H1 (cell line): ENCODE measurements at regions not wholly inside any gene's neighbourhood (a gene's known extent, or its start where the extent isn't known, plus 50 kb on each side); places are given as distances from the start of the nearest gene placed in this dataset.

ENCODE experiments used
- CTCF ChIA-PET: fragments of 300-600 bp; sonication (Branson Sonifier 250); formaldehyde crosslinking; loops from one replicate; lab custom pipeline; 2021; ENCODE audit not compliant: partially characterized antibody; lab: Charles Lee
- POLR2A ChIA-PET: fragments of 300-600 bp; sonication (Branson Sonifier 250); formaldehyde crosslinking; loops from one replicate; lab custom pipeline; 2021; ENCODE audit warnings: inconsistent platforms; ENCODE audit not compliant: partially characterized antibody; lab: Charles Lee
- DNase-seq, 2 experiments: peaks; one replicate each; pipeline versions ENCODE4 v3.0.0 to v3.0.0-alpha.2; 2010 to 2022; ENCODE audit warnings: low spot score in 2 of 2, low read depth in 1 of 2, mixed read lengths in 1 of 2
- FAIRE-seq: peaks from 2 replicates; lab custom pipeline; 2011; peaks lifted over from hg19 to GRCh38; lab: Jason Lieb, UNC
- H2AFZ ChIP-seq: 2 replicates; pipeline ENCODE4 v1.8.1; 2012; ENCODE audit warnings: low read length, inconsistent platforms
- H2AK5ac ChIP-seq: 2 replicates; pipeline ENCODE4 v1.6.1; 2013; ENCODE audit warnings: low read depth, low read length
- H2BK120ac ChIP-seq: replicated peaks from 2 replicates; pipeline ENCODE3; 2013; ENCODE audit warnings: low read depth, low read length, inconsistent platforms
- H2BK12ac ChIP-seq: 2 replicates; pipeline ENCODE4 v1.6.1; 2013; ENCODE audit warnings: low read depth, low read length
- H2BK15ac ChIP-seq: 2 replicates; pipeline ENCODE4 v1.6.1; 2013; ENCODE audit warnings: low read length
- H2BK20ac ChIP-seq: 2 replicates; pipeline ENCODE4 v1.6.1; 2013; ENCODE audit warnings: low read length
- H2BK5ac ChIP-seq: 2 replicates; pipeline ENCODE4 v1.6.1; 2013; ENCODE audit warnings: low read depth, low read length
- H3K14ac ChIP-seq: 2 replicates; pipeline ENCODE4 v1.6.1; 2013; ENCODE audit warnings: inconsistent platforms; ENCODE audit not compliant: insufficient read length
- H3K18ac ChIP-seq: 2 replicates; pipeline ENCODE4 v1.6.1; 2013; ENCODE audit warnings: low read length; ENCODE audit errors: extremely low read depth
- H3K23ac ChIP-seq: 2 replicates; pipeline ENCODE4 v1.6.1; 2013; ENCODE audit warnings: inconsistent platforms; ENCODE audit not compliant: insufficient read length
- H3K23me2 ChIP-seq: 2 replicates; pipeline ENCODE4 v1.6.1; 2013; ENCODE audit warnings: low read depth, low read length
- H3K27ac ChIP-seq: 2 replicates; pipeline ENCODE4 v1.6.1; 2011; ENCODE audit warnings: low read depth, low read length, inconsistent platforms
- H3K27me3 ChIP-seq, 4 experiments: replicated peaks in 1 of 4; 1 replicate in 1 of 4; 2 replicates in 3 of 4; pipeline versions ENCODE4 v1.6.1 to v1.8.1; 2011 to 2013; ENCODE audit warnings: low read length in 3 of 4, mild to moderate bottlenecking in 3 of 4, inconsistent platforms in 2 of 4, mixed read lengths in 2 of 4, moderate library complexity in 1 of 4; ENCODE audit not compliant: control insufficient read depth in 3 of 4, insufficient read depth in 3 of 4; ENCODE audit errors: extremely low read depth in 1 of 4
- H3K36me3 ChIP-seq, 4 experiments: 2 replicates each; pipeline versions ENCODE4 v1.6.1 to v1.8.1; 2011 to 2013; ENCODE audit warnings: mild to moderate bottlenecking in 4 of 4, low read length in 3 of 4, moderate library complexity in 2 of 4, control low read depth in 1 of 4, inconsistent platforms in 1 of 4; ENCODE audit not compliant: insufficient read depth in 4 of 4, control insufficient read depth in 2 of 4
- H3K4ac ChIP-seq: replicated peaks from 2 replicates; pipeline ENCODE3; 2013; ENCODE audit warnings: low read length, low read depth, mixed read lengths, inconsistent platforms; ENCODE audit not compliant: insufficient read length
- H3K4me1 ChIP-seq, 4 experiments: replicated peaks in 1 of 4; 1 replicate in 1 of 4; 2 replicates in 3 of 4; pipeline versions ENCODE4 v1.6.1 to v1.8.1; 2011 to 2013; ENCODE audit warnings: low read length in 3 of 4, inconsistent platforms in 2 of 4, mixed read lengths in 1 of 4; ENCODE audit not compliant: insufficient read depth in 4 of 4, control insufficient read depth in 3 of 4
- H3K4me2 ChIP-seq, 2 experiments: 2 replicates each; pipeline versions ENCODE4 v1.6.1 to v1.8.1; 2011 to 2013; ENCODE audit warnings: low read depth in 2 of 2, low read length in 2 of 2, control low read depth in 1 of 2, inconsistent platforms in 1 of 2, mild to moderate bottlenecking in 1 of 2; ENCODE audit not compliant: insufficient read depth in 1 of 2
- H3K4me3 ChIP-seq, 4 experiments: fragments of 200-600, 300-600 bp in 1 of 4; sonication (generic), shearing (Covaris generic), sonication (Bioruptor Twin) in 1 of 4; 2 replicates each; pipeline versions ENCODE4 v1.5.1 to v1.8.1; 2011 to 2016; ENCODE audit warnings: low read length in 4 of 4, low read depth in 3 of 4, control low read depth in 2 of 4, inconsistent platforms in 2 of 4, mild to moderate bottlenecking in 2 of 4, mixed read lengths in 1 of 4, moderate library complexity in 1 of 4; ENCODE audit not compliant: insufficient read depth in 2 of 4; ENCODE audit errors: extremely low read depth in 1 of 4
- H3K56ac ChIP-seq: replicated peaks from 2 replicates; pipeline ENCODE3; 2013; ENCODE audit warnings: low read depth, mild to moderate bottlenecking, mixed read lengths, low read length, inconsistent platforms; ENCODE audit not compliant: insufficient read length
- H3K79me1 ChIP-seq: 2 replicates; pipeline ENCODE4 v1.6.1; 2013; ENCODE audit warnings: low read depth, low read length, control low read depth
- H3K79me2 ChIP-seq, 2 experiments: 2 replicates each; pipeline versions ENCODE4 v1.6.1 to v1.8.1; 2012 to 2013; ENCODE audit warnings: low read length in 2 of 2, mild to moderate bottlenecking in 2 of 2, inconsistent platforms in 1 of 2; ENCODE audit not compliant: insufficient read depth in 2 of 2, control insufficient read depth in 1 of 2
- H3K9ac ChIP-seq, 4 experiments: replicated peaks in 1 of 4; 1 replicate in 1 of 4; 2 replicates in 3 of 4; pipeline versions ENCODE4 v1.6.1 to v1.8.1; 2011 to 2013; ENCODE audit warnings: low read depth in 3 of 4, low read length in 3 of 4, control low read depth in 2 of 4, mild to moderate bottlenecking in 2 of 4, moderate library complexity in 2 of 4, inconsistent platforms in 1 of 4; ENCODE audit errors: extremely low read depth in 1 of 4
- H3K9me3 ChIP-seq, 2 experiments: 2 replicates each; pipeline versions ENCODE4 v1.6.1 to v1.8.1; 2012 to 2013; ENCODE audit warnings: mild to moderate bottlenecking in 2 of 2, moderate library complexity in 2 of 2, control low read depth in 1 of 2, inconsistent platforms in 1 of 2, low read depth in 1 of 2, low read length in 1 of 2, mixed read lengths in 1 of 2; ENCODE audit not compliant: insufficient read depth in 2 of 2
- H4K20me1 ChIP-seq, 2 experiments: replicated peaks in 1 of 2; 2 replicates each; pipeline versions ENCODE3 to v1.8.1; 2011 to 2013; ENCODE audit warnings: inconsistent platforms in 2 of 2, low read length in 2 of 2, mild to moderate bottlenecking in 1 of 2; ENCODE audit not compliant: insufficient read depth in 2 of 2, control insufficient read depth in 1 of 2
- H4K5ac ChIP-seq: 2 replicates; pipeline ENCODE4 v1.6.1; 2013; ENCODE audit warnings: low read length, low read depth, mixed read lengths, inconsistent platforms; ENCODE audit not compliant: insufficient read length
- H4K8ac ChIP-seq: 2 replicates; pipeline ENCODE4 v1.8.0; 2013; ENCODE audit warnings: mild to moderate bottlenecking, moderate library complexity, low read length, inconsistent platforms; ENCODE audit not compliant: insufficient read depth; ENCODE audit errors: extremely low read depth
- H4K91ac ChIP-seq: replicated peaks from 2 replicates; pipeline ENCODE3; 2013; ENCODE audit warnings: low read length, mixed read lengths, inconsistent platforms; ENCODE audit not compliant: insufficient read length
- ATF3 ChIP-seq: IDR thresholded peaks from 2 replicates; pipeline ENCODE4 v1.6.1; 2011; ENCODE audit warnings: low read depth, mild to moderate bottlenecking, low read length; ENCODE audit not compliant: insufficient read depth
- CEBPB ChIP-seq: IDR thresholded peaks from 2 replicates; pipeline ENCODE4 v1.6.1; 2012; ENCODE audit warnings: low read depth, low read length
- CHD2 ChIP-seq: IDR thresholded peaks from 2 replicates; pipeline ENCODE4 v1.6.1; 2012; ENCODE audit warnings: low read length, improper control_type of control experiment
- EGR1 ChIP-seq: IDR thresholded peaks from 2 replicates; pipeline ENCODE4 v1.6.1; 2011; ENCODE audit warnings: low read depth, low read length, borderline replicate concordance
- EP300 ChIP-seq, 2 experiments: IDR thresholded peaks; 1 replicate in 1 of 2; 2 replicates in 1 of 2; pipeline ENCODE4 v1.6.1; 2011 to 2012; ENCODE audit warnings: low read depth in 2 of 2, low read length in 2 of 2, mild to moderate bottlenecking in 2 of 2, borderline replicate concordance in 1 of 2, inconsistent platforms in 1 of 2, moderate library complexity in 1 of 2
- FOSL1 ChIP-seq: IDR thresholded peaks from 2 replicates; pipeline ENCODE4 v1.6.1; 2011; ENCODE audit warnings: mild to moderate bottlenecking, low read depth, low read length, moderate library complexity; ENCODE audit not compliant: insufficient read depth
- GTF2F1 ChIP-seq: IDR thresholded peaks from 2 replicates; pipeline ENCODE4 v1.6.1; 2012; ENCODE audit warnings: low read depth, low read length, improper control_type of control experiment, borderline replicate concordance
- MAFK ChIP-seq: IDR thresholded peaks from 2 replicates; pipeline ENCODE4 v1.6.1; 2012; ENCODE audit warnings: low read depth, mild to moderate bottlenecking, improper control_type of control experiment, low read length
- MAX ChIP-seq: IDR thresholded peaks from 2 replicates; pipeline ENCODE4 v1.6.1; 2012; ENCODE audit warnings: inconsistent platforms
- POLR2AphosphoS5 ChIP-seq: IDR thresholded peaks from 2 replicates; pipeline ENCODE4 v1.6.1; 2011; ENCODE audit warnings: low read depth, low read length
- RNF2 ChIP-seq: fragments of 200-900, 300-1000 bp; sonication (generic); IDR thresholded peaks from 2 replicates; pipeline ENCODE4 v1.7.1; 2016; ENCODE audit warnings: borderline replicate concordance, low read depth, mild to moderate bottlenecking, antibody characterized with exemption, low read length; ENCODE audit not compliant: poor library complexity, severe bottlenecking; ENCODE audit errors: missing control alignments
- SP2 ChIP-seq: IDR thresholded peaks from 2 replicates; pipeline ENCODE4 v1.6.1; 2012; ENCODE audit warnings: mild to moderate bottlenecking, low read length, inconsistent platforms
- TF ChIP-seq, protein P1 (sequence below), 3 experiments: IDR thresholded peaks; 1 replicate in 2 of 3; 2 replicates in 1 of 3; pipeline versions ENCODE4 v1.5.1 to v1.6.1; 2011; ENCODE audit warnings: low read length in 3 of 3, mild to moderate bottlenecking in 3 of 3, inconsistent platforms in 2 of 3, low read depth in 1 of 3, moderate library complexity in 1 of 3; ENCODE audit not compliant: insufficient read depth in 1 of 3; ENCODE audit errors: control extremely low read depth in 1 of 3

DNA sequence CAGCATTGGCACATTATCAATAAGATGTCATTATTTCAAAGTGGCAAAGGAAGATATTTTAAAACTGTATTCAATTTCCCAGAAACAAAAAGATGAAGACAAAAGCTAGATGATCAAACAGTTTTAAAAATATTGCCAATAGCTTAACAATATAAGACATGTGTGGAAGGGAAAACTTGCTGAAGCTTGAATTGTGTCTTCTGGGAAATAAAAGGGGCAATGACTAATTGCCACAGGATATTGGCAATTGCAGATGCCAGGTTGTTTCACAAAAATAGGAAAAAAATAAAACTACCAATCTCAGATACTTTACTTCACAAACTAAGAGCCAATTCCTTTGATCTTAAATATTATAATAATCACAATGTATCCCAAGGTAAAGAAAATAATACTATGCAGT is 679.8 kb upstream of the ADAMTS5 start:
- H4K8ac ChIP-seq, result no peak overlapping the region
- H3K79me1 ChIP-seq, result no peaks in the 10 kb centered on the region
- H3K79me2 ChIP-seq, result no peaks in the 10 kb centered on the region
- no peak overlapping the region for H3K23ac ChIP-seq
- H3K9me3 ChIP-seq, result no peaks in the 10 kb centered on the region
- POLR2A ChIA-PET, result no interaction called here
- H2AFZ ChIP-seq, result no peak overlapping the region
- H4K20me1 ChIP-seq, result no peaks in the 10 kb centered on the region
- no peak overlapping the region for H2BK5ac ChIP-seq
- H3K27me3 ChIP-seq, result no peaks in the 10 kb centered on the region
- no peak for FAIRE-seq
- H3K23me2 ChIP-seq, result no peaks in the 10 kb centered on the region
- H3K27ac ChIP-seq, result no peak overlapping the region
- CTCF ChIA-PET, result no interaction called here
- H2BK15ac ChIP-seq, result no peak overlapping the region
- H2BK120ac ChIP-seq, result no peak overlapping the region
- no peak overlapping the region for H3K4me3 ChIP-seq
- H2BK20ac ChIP-seq, result no peak overlapping the region
- no peak for TF ChIP-seq MAFK
- TF ChIP-seq ATF3, result no peak
- no peak for TF ChIP-seq EGR1
- no peak for TF ChIP-seq CEBPB
- TF ChIP-seq RNF2, result no peak
- TF ChIP-seq CHD2, result no peak
- no peak for TF ChIP-seq GTF2F1
- no peak for TF ChIP-seq EP300 (IDR thresholded peaks at IDR 0.05; ENCODE audit: borderline replicate concordance in 1 of 2, low read depth in 2 of 2, low read length in 2 of 2)
- TF ChIP-seq POLR2AphosphoS5, result no peak
- TF ChIP-seq SP2, result no peak
- no peak for TF ChIP-seq FOSL1
- TF ChIP-seq, protein P1, sequence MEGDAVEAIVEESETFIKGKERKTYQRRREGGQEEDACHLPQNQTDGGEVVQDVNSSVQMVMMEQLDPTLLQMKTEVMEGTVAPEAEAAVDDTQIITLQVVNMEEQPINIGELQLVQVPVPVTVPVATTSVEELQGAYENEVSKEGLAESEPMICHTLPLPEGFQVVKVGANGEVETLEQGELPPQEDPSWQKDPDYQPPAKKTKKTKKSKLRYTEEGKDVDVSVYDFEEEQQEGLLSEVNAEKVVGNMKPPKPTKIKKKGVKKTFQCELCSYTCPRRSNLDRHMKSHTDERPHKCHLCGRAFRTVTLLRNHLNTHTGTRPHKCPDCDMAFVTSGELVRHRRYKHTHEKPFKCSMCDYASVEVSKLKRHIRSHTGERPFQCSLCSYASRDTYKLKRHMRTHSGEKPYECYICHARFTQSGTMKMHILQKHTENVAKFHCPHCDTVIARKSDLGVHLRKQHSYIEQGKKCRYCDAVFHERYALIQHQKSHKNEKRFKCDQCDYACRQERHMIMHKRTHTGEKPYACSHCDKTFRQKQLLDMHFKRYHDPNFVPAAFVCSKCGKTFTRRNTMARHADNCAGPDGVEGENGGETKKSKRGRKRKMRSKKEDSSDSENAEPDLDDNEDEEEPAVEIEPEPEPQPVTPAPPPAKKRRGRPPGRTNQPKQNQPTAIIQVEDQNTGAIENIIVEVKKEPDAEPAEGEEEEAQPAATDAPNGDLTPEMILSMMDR (IDR thresholded peaks at IDR 0.05; ENCODE audit: control extremely low read depth in 1 of 3, insufficient read depth in 1 of 3, low read depth in 1 of 3, low read length in 3 of 3), result no peak
- no peak for TF ChIP-seq MAX
- TF ChIP-seq, all 59 proteins: peak for 0
- H3K4ac ChIP-seq, result no peak overlapping the region
- H4K5ac ChIP-seq, result no peak overlapping the region
- no peaks in the 10 kb centered on the region for H3K36me3 ChIP-seq
- H3K4me2 ChIP-seq, result no peak overlapping the region
- H4K91ac ChIP-seq, result no peak overlapping the region
- H3K56ac ChIP-seq, result no peak overlapping the region
- no peak overlapping the region for H2BK12ac ChIP-seq
- no peak overlapping the region for H3K14ac ChIP-seq
- H2AK5ac ChIP-seq, result no peak overlapping the region
- H3K4me1 ChIP-seq, result no peaks in the 10 kb centered on the region
- no peak overlapping the region for H3K9ac ChIP-seq
- DNase-seq, result no peak
- no peak overlapping the region for H3K18ac ChIP-seq
